PC-3 (cell line): ENCODE measurements at regions not wholly inside any gene's neighbourhood (a gene's known extent, or its start where the extent isn't known, plus 50 kb on each side); places are given as distances from the start of the nearest gene placed in this dataset.

Experiments
- ATAC-seq: fragments of 200-7000 bp; cut with Tn5 transposase; 2 replicates; pipeline ENCODE4 v1.9.1; 2020; ENCODE audit warnings: mild to moderate bottlenecking, moderate library complexity
- BruUV-seq: library from RNA; stranded (reverse); fragments of 400-500 nt; replicated peaks from 2 replicates; lab custom pipeline; 2021; lab: Mats Ljungman, UMichigan
- CTCF ChIA-PET: fragments of 300-600 bp; sonication (Branson Sonifier 250); formaldehyde crosslinking; loops from one replicate; lab custom pipeline; 2022; ENCODE audit warnings: antibody characterized with exemption; lab: Charles Lee
- POLR2A ChIA-PET: fragments of 300-600 bp; sonication (Branson Sonifier 250); formaldehyde crosslinking; loops from one replicate; lab custom pipeline; 2022; ENCODE audit warnings: antibody characterized with exemption; ENCODE audit not compliant: unreplicated experiment; lab: Charles Lee
- DNase-seq: peaks from one replicate; pipeline ENCODE4 v3.0.0-alpha.2; 2015
- H2AFZ ChIP-seq: fragments of 300-600 bp; sonication (generic); 2 replicates; pipeline ENCODE4 v1.6.0; 2016; ENCODE audit warnings: antibody characterized with exemption, low read length
- H3F3A ChIP-seq: fragments of 300-600 bp; sonication (generic); one replicate; pipeline ENCODE4 v1.6.0; 2017; ENCODE audit warnings: antibody characterized with exemption, low read length, control low read depth, mild to moderate bottlenecking; ENCODE audit not compliant: unreplicated experiment
- H3K27ac ChIP-seq: fragments of 300-600 bp; sonication (generic); 2 replicates; pipeline ENCODE4 v1.5.1; 2016; ENCODE audit warnings: mild to moderate bottlenecking, low read length
- H3K27me3 ChIP-seq: fragments of 300-600 bp; sonication (generic); 2 replicates; pipeline ENCODE4 v1.6.1; 2016; ENCODE audit warnings: low read length, mixed read lengths
- H3K36me3 ChIP-seq: fragments of 300-600 bp; sonication (generic); 2 replicates; pipeline ENCODE4 v1.6.1; 2016; ENCODE audit warnings: low read depth, mixed run types, low read length, mixed read lengths
- H3K4me1 ChIP-seq: fragments of 300-600 bp; sonication (generic); 2 replicates; pipeline ENCODE4 v1.5.1; 2016; ENCODE audit warnings: low read length; ENCODE audit not compliant: insufficient read depth
- H3K4me2 ChIP-seq: fragments of 300-600 bp; sonication (generic); 2 replicates; pipeline ENCODE4 v1.6.0; 2016; ENCODE audit warnings: low read length
- H3K4me3 ChIP-seq: fragments of 300-600 bp; sonication (generic); 2 replicates; pipeline ENCODE4 v1.5.1; 2016; ENCODE audit warnings: mild to moderate bottlenecking, low read length, mixed read lengths
- H3K79me2 ChIP-seq: fragments of 300-600 bp; sonication (generic); 2 replicates; pipeline ENCODE4 v1.6.1; 2017; ENCODE audit warnings: low read length, mixed read lengths
- H3K9ac ChIP-seq: fragments of 300-600 bp; sonication (generic); 2 replicates; pipeline ENCODE4 v1.6.0; 2016; ENCODE audit warnings: mild to moderate bottlenecking, low read length
- H3K9me2 ChIP-seq: fragments of 300-600 bp; sonication (generic); replicated peaks from 2 replicates; pipeline ENCODE4 v1.6.1; 2016; ENCODE audit warnings: mixed run types, low read length, mixed read lengths
- H3K9me3 ChIP-seq: fragments of 300-600 bp; sonication (generic); 2 replicates; pipeline ENCODE4 v1.6.1; 2016; ENCODE audit warnings: low read length, mixed read lengths
- H4K20me1 ChIP-seq: fragments of 300-600 bp; sonication (generic); 2 replicates; pipeline ENCODE4 v1.6.1; 2016; ENCODE audit warnings: low read length, mixed read lengths
- EZH2 ChIP-seq: fragments of 300-600 bp; sonication (generic); IDR thresholded peaks from one replicate; pipeline ENCODE4 v1.6.1; 2017; ENCODE audit warnings: antibody characterized with exemption, mild to moderate bottlenecking, low read length; ENCODE audit not compliant: unreplicated experiment
- EZH2phosphoT487 ChIP-seq: fragments of 300-600 bp; sonication (generic); IDR thresholded peaks from 2 replicates; pipeline ENCODE4 v1.6.1; 2018; ENCODE audit warnings: mild to moderate bottlenecking, antibody characterized with exemption, low read length, borderline replicate concordance
- intact Hi-C: fragments of 100-400 bp; cut with micrococcal nuclease; formaldehyde crosslinking; loops from 2 replicates; pipeline ENCODE4 v1.9.0; 2023
- TF ChIP-seq, protein P1 (sequence below): fragments of 300-600 bp; sonication (generic); conservative IDR thresholded peaks from 2 replicates; pipeline ENCODE4 v1.5.1; 2017; ENCODE audit warnings: antibody characterized with exemption, low read depth, mild to moderate bottlenecking, low read length

DNA sequence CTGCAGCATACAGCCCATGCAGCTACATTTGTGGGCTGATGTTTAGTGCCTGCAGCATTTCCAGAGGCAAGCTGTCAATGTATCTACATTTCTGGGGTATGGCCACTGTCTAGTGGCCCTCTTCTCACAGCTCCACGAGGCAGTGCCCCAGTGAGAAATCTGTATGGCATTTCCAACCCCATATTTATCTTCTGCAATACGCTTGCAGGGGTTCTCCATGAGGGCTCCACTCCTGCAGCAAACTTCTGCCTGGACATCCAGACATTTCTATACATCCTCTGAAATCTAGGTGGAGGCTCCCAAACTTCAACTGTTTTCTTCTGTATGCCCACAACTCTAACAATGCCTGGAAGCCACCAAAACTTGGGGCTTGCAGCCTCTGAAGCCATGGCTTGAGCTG is 502.3 kb downstream of the C6orf118 start:
- Histone ChIP-seq H3K9me3 (no peaks in the 10 kb centered on the region), H3K9me2 (no peaks in the 10 kb centered on the region), H3K36me3 (no peaks in the 10 kb centered on the region), H3K4me1 (no peaks in the 10 kb centered on the region), H2AFZ (no peak overlapping the region), H3K27me3 (no peaks in the 10 kb centered on the region), H3K4me3 (no peak overlapping the region), H3K4me2 (no peak overlapping the region), H4K20me1 (no peaks in the 10 kb centered on the region), H3K79me2 (no peaks in the 10 kb centered on the region), H3K9ac (no peak overlapping the region), H3F3A (no peaks in the 10 kb centered on the region), H3K27ac (no peak overlapping the region)
- ChIA-PET POLR2A (no interaction called here), CTCF (no interaction called here)
- DNase-seq, result no peak
- ATAC-seq, result no peak
- intact Hi-C loops, result no loop called here
- no peak for TF ChIP-seq EZH2
- TF ChIP-seq, protein P1, sequence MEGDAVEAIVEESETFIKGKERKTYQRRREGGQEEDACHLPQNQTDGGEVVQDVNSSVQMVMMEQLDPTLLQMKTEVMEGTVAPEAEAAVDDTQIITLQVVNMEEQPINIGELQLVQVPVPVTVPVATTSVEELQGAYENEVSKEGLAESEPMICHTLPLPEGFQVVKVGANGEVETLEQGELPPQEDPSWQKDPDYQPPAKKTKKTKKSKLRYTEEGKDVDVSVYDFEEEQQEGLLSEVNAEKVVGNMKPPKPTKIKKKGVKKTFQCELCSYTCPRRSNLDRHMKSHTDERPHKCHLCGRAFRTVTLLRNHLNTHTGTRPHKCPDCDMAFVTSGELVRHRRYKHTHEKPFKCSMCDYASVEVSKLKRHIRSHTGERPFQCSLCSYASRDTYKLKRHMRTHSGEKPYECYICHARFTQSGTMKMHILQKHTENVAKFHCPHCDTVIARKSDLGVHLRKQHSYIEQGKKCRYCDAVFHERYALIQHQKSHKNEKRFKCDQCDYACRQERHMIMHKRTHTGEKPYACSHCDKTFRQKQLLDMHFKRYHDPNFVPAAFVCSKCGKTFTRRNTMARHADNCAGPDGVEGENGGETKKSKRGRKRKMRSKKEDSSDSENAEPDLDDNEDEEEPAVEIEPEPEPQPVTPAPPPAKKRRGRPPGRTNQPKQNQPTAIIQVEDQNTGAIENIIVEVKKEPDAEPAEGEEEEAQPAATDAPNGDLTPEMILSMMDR, result no peak
- no peak for TF ChIP-seq EZH2phosphoT487
- BruUV-seq, result no TSS peak

DNA sequence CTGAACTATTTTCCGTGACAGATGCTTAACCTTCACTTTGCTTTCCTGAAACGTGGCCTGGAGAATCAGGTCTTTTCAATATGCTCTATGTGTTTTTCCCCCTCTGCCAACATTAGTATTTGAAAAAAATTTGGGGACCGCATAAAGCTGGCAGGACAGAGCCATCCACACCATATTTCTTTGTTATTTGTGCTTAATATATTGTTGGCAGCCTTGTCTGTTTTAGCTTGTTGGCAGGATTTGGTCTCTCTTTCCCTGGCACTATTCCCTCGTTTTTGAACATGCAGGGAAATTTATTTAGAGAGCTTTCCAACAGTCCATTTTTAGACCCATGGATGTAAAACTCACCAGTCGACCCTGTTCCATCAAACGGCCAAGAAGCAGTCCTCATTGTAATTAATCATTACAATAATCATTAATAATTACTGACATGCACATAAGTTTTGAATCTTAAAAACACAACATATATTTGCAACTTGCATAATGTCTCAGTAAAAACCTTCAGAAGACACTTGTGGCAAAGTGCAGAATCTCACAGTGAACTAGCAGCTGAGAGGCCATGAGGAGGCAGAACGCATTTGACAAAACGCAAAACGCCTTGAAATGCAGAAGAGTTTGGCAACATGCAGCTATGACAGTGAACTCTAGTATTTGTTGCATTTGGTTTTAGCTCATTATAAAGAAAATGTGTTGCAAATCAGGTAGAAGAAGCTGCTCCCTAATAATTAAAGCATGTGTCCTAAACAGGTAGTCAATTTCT is 514.2 kb downstream of the C6orf118 start:
- ATAC-seq, result no peak
- TF ChIP-seq EZH2phosphoT487, result no peak
- TF ChIP-seq, protein P1, result no peak
- no peak for TF ChIP-seq EZH2
- BruUV-seq, result no TSS peak
- Histone ChIP-seq H3K27me3 (no peaks in the 10 kb centered on the region), H3K9me3 (no peaks in the 10 kb centered on the region), H3K27ac (no peak overlapping the region), H2AFZ (no peak overlapping the region), H3F3A (no peaks in the 10 kb centered on the region), H3K9me2 (no peaks in the 10 kb centered on the region), H3K36me3 (no peaks in the 10 kb centered on the region), H3K4me1 (no peaks in the 10 kb centered on the region), H4K20me1 (no peaks in the 10 kb centered on the region), H3K4me2 (no peak overlapping the region), H3K4me3 (no peak overlapping the region), H3K9ac (no peak overlapping the region), H3K79me2 (no peaks in the 10 kb centered on the region)
- POLR2A ChIA-PET, result no interaction called here
- CTCF ChIA-PET, result no interaction called here
- DNase-seq, result no peak
- intact Hi-C loops, result no loop called here

DNA sequence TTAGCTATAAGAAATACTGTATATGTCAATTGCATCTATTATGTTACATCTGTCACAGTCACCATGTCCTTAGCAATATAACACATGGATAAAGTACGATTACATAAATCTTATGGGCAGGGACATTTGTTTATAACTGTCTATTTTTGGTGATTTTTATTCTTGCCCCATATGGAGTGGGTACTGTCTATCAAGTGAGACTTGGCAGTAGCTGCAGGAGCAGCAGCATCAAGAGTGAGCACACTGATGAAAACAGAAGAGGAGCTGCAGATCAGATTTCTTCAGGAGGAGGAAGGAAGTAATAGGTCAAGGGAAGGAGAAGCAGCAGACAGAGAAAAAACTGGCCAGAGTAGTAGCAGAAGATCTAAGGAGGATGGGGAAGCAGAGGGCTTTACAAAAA is 516.7 kb downstream of the C6orf118 start:
- Histone ChIP-seq H3K9me2 (no peaks in the 10 kb centered on the region), H3K27ac (no peak overlapping the region), H2AFZ (no peak overlapping the region), H3K79me2 (no peaks in the 10 kb centered on the region), H3K4me2 (no peak overlapping the region), H3K36me3 (no peaks in the 10 kb centered on the region), H3K4me1 (no peaks in the 10 kb centered on the region), H3K9me3 (no peaks in the 10 kb centered on the region), H3K4me3 (no peak overlapping the region), H3K9ac (no peak overlapping the region), H3F3A (no peaks in the 10 kb centered on the region), H4K20me1 (no peaks in the 10 kb centered on the region), H3K27me3 (no peaks in the 10 kb centered on the region)
- ChIA-PET CTCF (no interaction called here), POLR2A (no interaction called here)
- intact Hi-C loops, result no loop called here
- BruUV-seq, result no TSS peak
- no peak for DNase-seq
- no peak for ATAC-seq
- TF ChIP-seq, protein P1, result no peak
- no peak for TF ChIP-seq EZH2phosphoT487
- no peak for TF ChIP-seq EZH2
